Neural crest cell (in vitro differentiated cells): ENCODE measurements at regions not wholly inside any gene's neighbourhood (a gene's known extent, or its start where the extent isn't known, plus 50 kb on each side); places are given as distances from the start of the nearest gene placed in this dataset.
A peak's percentile ranks its signal among the peaks of the same experiment; 100 is the strongest.

Source experiments
- DNase-seq: peaks from one replicate; pipeline ENCODE4 v3.0.0; 2021; ENCODE audit warnings: low read depth, mixed read lengths, low spot score
- H3K27ac Mint-ChIP-seq: one replicate; pipeline ENCODE4 v1.8.0; 2021; ENCODE audit warnings: mild to moderate bottlenecking, mixed read lengths; ENCODE audit not compliant: unreplicated experiment
- H3K27me3 Mint-ChIP-seq: 2 replicates; pipeline ENCODE4 v1.8.0; 2021; ENCODE audit warnings: low read depth, mild to moderate bottlenecking, mixed read lengths
- H3K36me3 Mint-ChIP-seq: 2 replicates; pipeline ENCODE4 v1.8.0; 2021; ENCODE audit warnings: low read depth, mild to moderate bottlenecking, mixed read lengths
- H3K4me1 Mint-ChIP-seq: 2 replicates; pipeline ENCODE4 v1.8.0; 2021; ENCODE audit warnings: mixed read lengths
- H3K4me3 Mint-ChIP-seq: one replicate; pipeline ENCODE4 v1.8.0; 2021; ENCODE audit warnings: mild to moderate bottlenecking, mixed read lengths
- H3K9me3 Mint-ChIP-seq: 2 replicates; pipeline ENCODE4 v1.8.0; 2021; ENCODE audit warnings: mixed read lengths
- CTCF ChIP-seq: fragments of 200-600 bp; sonication (generic); conservative IDR thresholded peaks from 2 replicates; pipeline ENCODE4 v1.5.0; 2021; ENCODE audit warnings: antibody characterized with exemption, mild to moderate bottlenecking

- Mint-ChIP-seq H3K4me3 (no peak overlapping the region), H3K36me3 (peaks cover 3% of the 10 kb centered on the region), H3K9me3 (peaks cover 26% of the 10 kb centered on the region), H3K27me3 (no peaks in the 10 kb centered on the region), H3K27ac (no peak overlapping the region), H3K4me1 (no peaks in the 10 kb centered on the region)
- DNase-seq = no peak
- no peak for TF ChIP-seq CTCF
Measured at GRCh38 chrX:11929476-11929875, 171.4 kb downstream of the MSL3 start.

GRCh38 chrX:11932423-11932822, 174.4 kb downstream of the MSL3 start:
- H3K9me3 Mint-ChIP-seq = peaks cover 17% of the 10 kb centered on the region
- no peak for TF ChIP-seq CTCF
- H3K4me1 Mint-ChIP-seq = no peaks in the 10 kb centered on the region
- H3K27ac Mint-ChIP-seq = no peak overlapping the region
- no peaks in the 10 kb centered on the region for H3K36me3 Mint-ChIP-seq
- DNase-seq = no peak
- no peaks in the 10 kb centered on the region for H3K27me3 Mint-ChIP-seq
- H3K4me3 Mint-ChIP-seq = no peak overlapping the region

GRCh38 chrX:11934089-11934488, 176.1 kb downstream of the MSL3 start:
- no peak for DNase-seq
- peaks cover 7% of the 10 kb centered on the region for H3K9me3 Mint-ChIP-seq
- H3K36me3 Mint-ChIP-seq = no peaks in the 10 kb centered on the region
- TF ChIP-seq CTCF = no peak
- no peaks in the 10 kb centered on the region for H3K27me3 Mint-ChIP-seq
- no peaks in the 10 kb centered on the region for H3K4me1 Mint-ChIP-seq
- H3K4me3 Mint-ChIP-seq = no peak overlapping the region
- no peak overlapping the region for H3K27ac Mint-ChIP-seq

- DNase-seq = no peak
- no peaks in the 10 kb centered on the region for H3K9me3 Mint-ChIP-seq
- no peaks in the 10 kb centered on the region for H3K4me1 Mint-ChIP-seq
- H3K27ac Mint-ChIP-seq = no peak overlapping the region
- H3K27me3 Mint-ChIP-seq = no peaks in the 10 kb centered on the region
- TF ChIP-seq CTCF = no peak
- H3K36me3 Mint-ChIP-seq = no peaks in the 10 kb centered on the region
- H3K4me3 Mint-ChIP-seq = no peak overlapping the region
Measured at GRCh38 chrX:11941571-11941970, 183.5 kb downstream of the MSL3 start.

GRCh38 chrX:11944501-11944900, 186.5 kb downstream of the MSL3 start:
- DNase-seq = peak; percentile 44
- no peak overlapping the region for H3K4me3 Mint-ChIP-seq
- peaks cover 3% of the 10 kb centered on the region for H3K9me3 Mint-ChIP-seq
- no peak overlapping the region for H3K27ac Mint-ChIP-seq
- no peaks in the 10 kb centered on the region for H3K27me3 Mint-ChIP-seq
- no peaks in the 10 kb centered on the region for H3K36me3 Mint-ChIP-seq
- no peaks in the 10 kb centered on the region for H3K4me1 Mint-ChIP-seq
- peak; percentile 59 for TF ChIP-seq CTCF

- H3K27me3 Mint-ChIP-seq = no peaks in the 10 kb centered on the region
- H3K36me3 Mint-ChIP-seq = no peaks in the 10 kb centered on the region
- H3K27ac Mint-ChIP-seq = no peak overlapping the region
- TF ChIP-seq CTCF = no peak
- DNase-seq = no peak
- peaks cover 6% of the 10 kb centered on the region for H3K9me3 Mint-ChIP-seq
- no peak overlapping the region for H3K4me3 Mint-ChIP-seq
- peaks cover 10% of the 10 kb centered on the region for H3K4me1 Mint-ChIP-seq
Measured at GRCh38 chrX:11949291-11949690, 189.0 kb upstream of the FRMPD4 start.
